Fibroblast of lung (primary cell): ENCODE measurements at regions not wholly inside any gene's neighbourhood (a gene's known extent, or its start where the extent isn't known, plus 50 kb on each side); places are given as distances from the start of the nearest gene placed in this dataset.

Experiments
- DNase-seq, 2 donors: peaks; one replicate each; pipeline versions ENCODE4 v3.0.0 to v3.0.0-alpha.2; 2010; ENCODE audit warnings: low read depth in 2 of 2
- H2AFZ ChIP-seq: 2 replicates; pipeline ENCODE4 v1.5.1; 2012; ENCODE audit warnings: low read length, control low read depth, inconsistent platforms
- H3K27ac ChIP-seq: 2 replicates; pipeline ENCODE4 v1.5.1; 2011; ENCODE audit warnings: low read length, control low read depth; ENCODE audit not compliant: insufficient read depth
- H3K27me3 ChIP-seq: 2 replicates; pipeline ENCODE4 v1.5.1; 2011; ENCODE audit warnings: mild to moderate bottlenecking, low read length; ENCODE audit not compliant: control insufficient read depth, insufficient read depth
- H3K36me3 ChIP-seq: 2 replicates; pipeline ENCODE4 v1.5.1; 2011; ENCODE audit warnings: low read length; ENCODE audit not compliant: control insufficient read depth, insufficient read depth
- H3K4me1 ChIP-seq: 2 replicates; pipeline ENCODE4 v1.5.1; 2011; ENCODE audit warnings: low read length; ENCODE audit not compliant: control insufficient read depth, insufficient read depth; ENCODE audit errors: extremely low read depth
- H3K4me2 ChIP-seq: 2 replicates; pipeline ENCODE4 v1.5.1; 2011; ENCODE audit warnings: low read length, control low read depth; ENCODE audit not compliant: insufficient read depth; ENCODE audit errors: extremely low read depth
- H3K4me3 ChIP-seq, 4 experiments: fragments of 200-600 bp in 1 of 4; sonication (generic) in 1 of 4; replicated peaks in 1 of 4; 2 replicates each; pipeline ENCODE4 v1.5.1; 2011 to 2016; ENCODE audit warnings: low read length in 4 of 4, low read depth in 3 of 4, mild to moderate bottlenecking in 3 of 4, control low read depth in 2 of 4, inconsistent platforms in 1 of 4, mixed read lengths in 1 of 4; ENCODE audit not compliant: insufficient read depth in 1 of 4; ENCODE audit errors: control extremely low read depth in 1 of 4
- H3K79me2 ChIP-seq: 2 replicates; pipeline ENCODE4 v1.5.1; 2012; ENCODE audit warnings: mild to moderate bottlenecking, low read length, inconsistent platforms; ENCODE audit not compliant: control insufficient read depth, insufficient read depth
- H3K9ac ChIP-seq: 2 replicates; pipeline ENCODE4 v1.5.1; 2011; ENCODE audit warnings: mild to moderate bottlenecking, low read length, control low read depth; ENCODE audit not compliant: insufficient read depth
- H3K9me3 ChIP-seq: 2 replicates; pipeline ENCODE4 v1.5.1; 2012; ENCODE audit warnings: low read depth, low read length; ENCODE audit not compliant: control insufficient read depth, insufficient read depth
- H4K20me1 ChIP-seq: 2 replicates; pipeline ENCODE4 v1.5.1; 2011; ENCODE audit warnings: low read length; ENCODE audit not compliant: control insufficient read depth, insufficient read depth; ENCODE audit errors: extremely low read depth
- EZH2 ChIP-seq: IDR thresholded peaks from 2 replicates; pipeline ENCODE4 v1.5.1; 2012; ENCODE audit warnings: low read length, control low read depth, mild to moderate bottlenecking; ENCODE audit errors: missing control alignments
- TF ChIP-seq, protein P1 (sequence below), 2 donors: IDR thresholded peaks in 1 of 2; conservative IDR thresholded peaks in 1 of 2; 1 replicate in 1 of 2; 2 replicates in 1 of 2; pipeline ENCODE4 v1.5.1; 2011 to 2012; ENCODE audit warnings: low read length in 2 of 2, control low read depth in 1 of 2, inconsistent platforms in 1 of 2, low read depth in 1 of 2, mild to moderate bottlenecking in 1 of 2

GRCh38 chr20:40949346-40949745 is 79.3 kb upstream of the TOP1 start:
- no peaks in the 10 kb centered on the region for H4K20me1 ChIP-seq
- H3K4me3 ChIP-seq, result no peak overlapping the region
- no peak for DNase-seq
- no peak overlapping the region for H3K9ac ChIP-seq
- TF ChIP-seq EZH2, result no peak
- TF ChIP-seq, protein P1, sequence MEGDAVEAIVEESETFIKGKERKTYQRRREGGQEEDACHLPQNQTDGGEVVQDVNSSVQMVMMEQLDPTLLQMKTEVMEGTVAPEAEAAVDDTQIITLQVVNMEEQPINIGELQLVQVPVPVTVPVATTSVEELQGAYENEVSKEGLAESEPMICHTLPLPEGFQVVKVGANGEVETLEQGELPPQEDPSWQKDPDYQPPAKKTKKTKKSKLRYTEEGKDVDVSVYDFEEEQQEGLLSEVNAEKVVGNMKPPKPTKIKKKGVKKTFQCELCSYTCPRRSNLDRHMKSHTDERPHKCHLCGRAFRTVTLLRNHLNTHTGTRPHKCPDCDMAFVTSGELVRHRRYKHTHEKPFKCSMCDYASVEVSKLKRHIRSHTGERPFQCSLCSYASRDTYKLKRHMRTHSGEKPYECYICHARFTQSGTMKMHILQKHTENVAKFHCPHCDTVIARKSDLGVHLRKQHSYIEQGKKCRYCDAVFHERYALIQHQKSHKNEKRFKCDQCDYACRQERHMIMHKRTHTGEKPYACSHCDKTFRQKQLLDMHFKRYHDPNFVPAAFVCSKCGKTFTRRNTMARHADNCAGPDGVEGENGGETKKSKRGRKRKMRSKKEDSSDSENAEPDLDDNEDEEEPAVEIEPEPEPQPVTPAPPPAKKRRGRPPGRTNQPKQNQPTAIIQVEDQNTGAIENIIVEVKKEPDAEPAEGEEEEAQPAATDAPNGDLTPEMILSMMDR (conservative IDR thresholded peaks at IDR 0.05 in 1 of 2, IDR thresholded peaks at IDR 0.05 in 1 of 2; ENCODE audit: low read depth in 1 of 2, low read length in 2 of 2), result no peak
- no peaks in the 10 kb centered on the region for H3K79me2 ChIP-seq
- H3K4me2 ChIP-seq, result no peak overlapping the region
- H3K9me3 ChIP-seq, result no peaks in the 10 kb centered on the region
- no peaks in the 10 kb centered on the region for H3K36me3 ChIP-seq
- no peak overlapping the region for H2AFZ ChIP-seq
- H3K4me1 ChIP-seq, result no peaks in the 10 kb centered on the region
- no peaks in the 10 kb centered on the region for H3K27me3 ChIP-seq
- H3K27ac ChIP-seq, result no peak overlapping the region

GRCh38 chr20:40952136-40952535 is 76.5 kb upstream of the TOP1 start:
- Histone ChIP-seq H3K27ac (no peak overlapping the region), H3K27me3 (no peaks in the 10 kb centered on the region), H3K9ac (no peak overlapping the region), H3K4me1 (no peaks in the 10 kb centered on the region), H3K4me2 (no peak overlapping the region), H3K4me3 (no peak overlapping the region), H4K20me1 (no peaks in the 10 kb centered on the region), H3K79me2 (no peaks in the 10 kb centered on the region), H2AFZ (no peak overlapping the region), H3K36me3 (no peaks in the 10 kb centered on the region), H3K9me3 (no peaks in the 10 kb centered on the region)
- TF ChIP-seq, protein P1 (conservative IDR thresholded peaks at IDR 0.05 in 1 of 2, IDR thresholded peaks at IDR 0.05 in 1 of 2; ENCODE audit: low read depth in 1 of 2, low read length in 2 of 2), result no peak
- TF ChIP-seq EZH2, result no peak
- no peak for DNase-seq

DNA sequence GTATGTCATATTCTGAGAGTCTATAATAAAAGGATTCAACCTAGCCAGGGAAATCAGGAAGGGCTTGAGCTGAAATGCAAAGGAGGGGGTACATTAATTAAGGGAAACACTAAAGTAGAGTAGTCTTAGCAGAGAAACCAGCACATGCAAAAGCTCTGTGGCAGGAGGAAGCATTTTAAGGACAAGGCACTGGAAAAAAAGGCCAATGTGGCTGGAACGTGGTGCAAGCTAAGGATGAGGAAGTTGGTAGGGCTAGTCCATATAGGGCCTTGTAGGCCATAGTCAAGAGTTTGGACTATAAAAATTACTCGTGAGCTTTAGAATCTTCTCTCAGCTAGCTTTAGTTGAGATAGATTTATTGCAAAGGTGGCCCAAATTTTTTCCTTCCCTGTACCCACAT is 75.2 kb upstream of the TOP1 start:
- Histone ChIP-seq H3K79me2 (no peaks in the 10 kb centered on the region), H3K4me1 (no peaks in the 10 kb centered on the region), H3K4me2 (no peak overlapping the region), H4K20me1 (no peaks in the 10 kb centered on the region), H2AFZ (no peak overlapping the region), H3K36me3 (no peaks in the 10 kb centered on the region), H3K9ac (no peak overlapping the region), H3K27me3 (no peaks in the 10 kb centered on the region), H3K4me3 (no peak overlapping the region), H3K9me3 (no peaks in the 10 kb centered on the region), H3K27ac (no peak overlapping the region)
- no peak for DNase-seq
- TF ChIP-seq, protein P1 (conservative IDR thresholded peaks at IDR 0.05 in 1 of 2, IDR thresholded peaks at IDR 0.05 in 1 of 2; ENCODE audit: low read depth in 1 of 2, low read length in 2 of 2), result no peak
- TF ChIP-seq EZH2, result no peak
